Hepatocyte (in vitro differentiated cells): ENCODE measurements at regions not wholly inside any gene's neighbourhood (a gene's known extent, or its start where the extent isn't known, plus 50 kb on each side); places are given as distances from the start of the nearest gene placed in this dataset.

Experiments used
- DNase-seq: peaks from one replicate; pipeline ENCODE4 v3.0.0-alpha.2; 2016; ENCODE audit warnings: low spot score
- H2AFZ ChIP-seq: fragments of 200-600 bp; sonication (generic); 2 replicates; pipeline ENCODE4 v1.6.0; 2016; ENCODE audit warnings: antibody characterized with exemption, mild to moderate bottlenecking
- H3K27ac ChIP-seq: fragments of 200-600 bp; sonication (generic); 2 replicates; pipeline ENCODE4 v1.5.1; 2016; ENCODE audit warnings: mild to moderate bottlenecking
- H3K27me3 ChIP-seq: fragments of 200-600 bp; sonication (generic); 2 replicates; pipeline ENCODE4 v1.6.1; 2016
- H3K36me3 ChIP-seq: fragments of 200-600 bp; sonication (generic); replicated peaks from 2 replicates; pipeline ENCODE4 v1.5.1; 2016; ENCODE audit warnings: low read depth; ENCODE audit not compliant: insufficient read depth
- H3K4me1 ChIP-seq: fragments of 200-600 bp; sonication (generic); 2 replicates; pipeline ENCODE4 v1.5.1; 2016; ENCODE audit warnings: mild to moderate bottlenecking, moderate library complexity; ENCODE audit not compliant: insufficient read depth
- H3K4me2 ChIP-seq: fragments of 200-600 bp; sonication (generic); 2 replicates; pipeline ENCODE4 v1.6.0; 2016
- H3K4me3 ChIP-seq: fragments of 200-600 bp; sonication (generic); 2 replicates; pipeline ENCODE4 v1.5.1; 2016; ENCODE audit warnings: mild to moderate bottlenecking
- H3K79me2 ChIP-seq: fragments of 200-600 bp; sonication (generic); 2 replicates; pipeline ENCODE4 v1.6.0; 2017; ENCODE audit warnings: mild to moderate bottlenecking
- H3K9me2 ChIP-seq: fragments of 200-600 bp; sonication (generic); replicated peaks from 2 replicates; pipeline ENCODE4 v1.6.0; 2017; ENCODE audit warnings: mild to moderate bottlenecking; ENCODE audit not compliant: insufficient read depth
- H3K9me3 ChIP-seq: fragments of 200-600 bp; sonication (generic); 2 replicates; pipeline ENCODE4 v1.5.1; 2016; ENCODE audit warnings: low read depth, mild to moderate bottlenecking
- H4K20me1 ChIP-seq: fragments of 200-600 bp; sonication (generic); 2 replicates; pipeline ENCODE4 v1.6.0; 2016; ENCODE audit warnings: mild to moderate bottlenecking; ENCODE audit not compliant: insufficient read depth, poor library complexity, severe bottlenecking
- EZH2 ChIP-seq: fragments of 200-600 bp; sonication (generic); IDR thresholded peaks from 2 replicates; pipeline ENCODE4 v1.6.1; 2016; ENCODE audit warnings: antibody characterized with exemption, mild to moderate bottlenecking, borderline replicate concordance
- EZH2phosphoT487 ChIP-seq: fragments of 200-600 bp; sonication (generic); IDR thresholded peaks from one replicate; pipeline ENCODE4 v1.6.1; 2018; ENCODE audit warnings: antibody characterized with exemption, mild to moderate bottlenecking, low read depth, moderate library complexity; ENCODE audit not compliant: unreplicated experiment, severe bottlenecking
- WGBS: methylation state at CpG from one replicate; pipeline ENCODE4 v1.1.6; 2016; ENCODE audit warnings: low lambda C conversion rate; ENCODE audit errors: missing lambda C conversion rate; 5-methylcytosine and 5-hydroxymethylcytosine counted together
- TF ChIP-seq, protein P1 (sequence below): fragments of 200-600 bp; sonication (generic); IDR thresholded peaks from 2 replicates; pipeline ENCODE4 v1.5.1; 2016; ENCODE audit warnings: antibody characterized with exemption, mild to moderate bottlenecking; ENCODE audit not compliant: poor library complexity

DNA sequence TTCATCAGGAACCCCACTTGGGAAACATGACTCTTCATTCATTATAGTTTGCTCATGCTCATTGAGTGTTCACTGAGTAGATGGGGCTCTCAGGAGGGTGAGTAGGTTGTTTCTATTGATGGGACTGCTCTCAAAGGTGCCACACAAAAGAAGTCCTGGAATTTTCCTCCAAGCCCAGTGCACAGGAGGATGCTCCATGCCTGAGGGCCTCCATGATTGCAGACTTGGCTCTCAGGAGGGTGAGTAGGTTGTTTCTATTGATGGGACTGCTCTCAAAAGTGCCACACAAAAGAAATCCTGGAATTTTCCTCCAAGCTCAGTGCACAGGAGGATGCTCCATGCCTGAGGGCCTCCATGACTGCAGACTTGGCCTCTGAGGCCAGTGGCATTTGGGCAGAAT is 108.5 kb downstream of the ZNF674 start:
- no peak overlapping the region for H2AFZ ChIP-seq
- no peak overlapping the region for H3K4me3 ChIP-seq
- TF ChIP-seq EZH2phosphoT487 (no peak), EZH2 (no peak)
- TF ChIP-seq, protein P1, sequence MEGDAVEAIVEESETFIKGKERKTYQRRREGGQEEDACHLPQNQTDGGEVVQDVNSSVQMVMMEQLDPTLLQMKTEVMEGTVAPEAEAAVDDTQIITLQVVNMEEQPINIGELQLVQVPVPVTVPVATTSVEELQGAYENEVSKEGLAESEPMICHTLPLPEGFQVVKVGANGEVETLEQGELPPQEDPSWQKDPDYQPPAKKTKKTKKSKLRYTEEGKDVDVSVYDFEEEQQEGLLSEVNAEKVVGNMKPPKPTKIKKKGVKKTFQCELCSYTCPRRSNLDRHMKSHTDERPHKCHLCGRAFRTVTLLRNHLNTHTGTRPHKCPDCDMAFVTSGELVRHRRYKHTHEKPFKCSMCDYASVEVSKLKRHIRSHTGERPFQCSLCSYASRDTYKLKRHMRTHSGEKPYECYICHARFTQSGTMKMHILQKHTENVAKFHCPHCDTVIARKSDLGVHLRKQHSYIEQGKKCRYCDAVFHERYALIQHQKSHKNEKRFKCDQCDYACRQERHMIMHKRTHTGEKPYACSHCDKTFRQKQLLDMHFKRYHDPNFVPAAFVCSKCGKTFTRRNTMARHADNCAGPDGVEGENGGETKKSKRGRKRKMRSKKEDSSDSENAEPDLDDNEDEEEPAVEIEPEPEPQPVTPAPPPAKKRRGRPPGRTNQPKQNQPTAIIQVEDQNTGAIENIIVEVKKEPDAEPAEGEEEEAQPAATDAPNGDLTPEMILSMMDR: no peak
- no peaks in the 10 kb centered on the region for H3K9me3 ChIP-seq
- no peaks in the 10 kb centered on the region for H4K20me1 ChIP-seq
- H3K27me3 ChIP-seq: no peaks in the 10 kb centered on the region
- no peak for DNase-seq
- H3K79me2 ChIP-seq: no peaks in the 10 kb centered on the region
- H3K27ac ChIP-seq: no peak overlapping the region
- no peaks in the 10 kb centered on the region for H3K36me3 ChIP-seq
- no peaks in the 10 kb centered on the region for H3K4me1 ChIP-seq
- H3K9me2 ChIP-seq: no peaks in the 10 kb centered on the region
- no peak overlapping the region for H3K4me2 ChIP-seq

DNA sequence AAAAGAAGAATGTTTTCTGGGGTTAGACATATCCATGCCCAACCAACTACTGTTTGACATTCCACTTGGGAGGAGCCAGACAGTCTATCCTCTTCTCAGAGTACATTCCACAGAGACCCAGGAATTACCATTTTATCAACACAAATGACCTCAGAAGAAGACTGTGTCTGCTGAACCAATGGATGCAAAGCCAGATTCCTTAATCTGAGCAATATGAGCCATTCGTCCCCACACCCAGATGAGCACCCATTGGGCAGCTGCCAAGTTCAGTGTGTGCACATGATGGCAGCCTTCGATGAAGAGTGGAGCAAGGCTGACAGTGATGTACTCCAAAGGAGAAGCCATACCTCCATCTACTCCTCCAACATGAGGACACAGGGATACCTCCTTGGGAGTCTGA is 111.3 kb downstream of the ZNF674 start:
- Histone ChIP-seq H4K20me1 (no peaks in the 10 kb centered on the region), H3K27ac (no peak overlapping the region), H3K4me3 (no peak overlapping the region), H3K9me2 (no peaks in the 10 kb centered on the region), H3K4me1 (no peaks in the 10 kb centered on the region), H3K27me3 (no peaks in the 10 kb centered on the region), H2AFZ (no peak overlapping the region), H3K79me2 (no peaks in the 10 kb centered on the region), H3K36me3 (no peaks in the 10 kb centered on the region), H3K4me2 (no peak overlapping the region), H3K9me3 (no peaks in the 10 kb centered on the region)
- TF ChIP-seq, protein P1: no peak
- TF ChIP-seq EZH2 (no peak), EZH2phosphoT487 (no peak)
- no peak for DNase-seq
- WGBS: 70% methylated on average over 2 of the region's 2 CpGs

DNA sequence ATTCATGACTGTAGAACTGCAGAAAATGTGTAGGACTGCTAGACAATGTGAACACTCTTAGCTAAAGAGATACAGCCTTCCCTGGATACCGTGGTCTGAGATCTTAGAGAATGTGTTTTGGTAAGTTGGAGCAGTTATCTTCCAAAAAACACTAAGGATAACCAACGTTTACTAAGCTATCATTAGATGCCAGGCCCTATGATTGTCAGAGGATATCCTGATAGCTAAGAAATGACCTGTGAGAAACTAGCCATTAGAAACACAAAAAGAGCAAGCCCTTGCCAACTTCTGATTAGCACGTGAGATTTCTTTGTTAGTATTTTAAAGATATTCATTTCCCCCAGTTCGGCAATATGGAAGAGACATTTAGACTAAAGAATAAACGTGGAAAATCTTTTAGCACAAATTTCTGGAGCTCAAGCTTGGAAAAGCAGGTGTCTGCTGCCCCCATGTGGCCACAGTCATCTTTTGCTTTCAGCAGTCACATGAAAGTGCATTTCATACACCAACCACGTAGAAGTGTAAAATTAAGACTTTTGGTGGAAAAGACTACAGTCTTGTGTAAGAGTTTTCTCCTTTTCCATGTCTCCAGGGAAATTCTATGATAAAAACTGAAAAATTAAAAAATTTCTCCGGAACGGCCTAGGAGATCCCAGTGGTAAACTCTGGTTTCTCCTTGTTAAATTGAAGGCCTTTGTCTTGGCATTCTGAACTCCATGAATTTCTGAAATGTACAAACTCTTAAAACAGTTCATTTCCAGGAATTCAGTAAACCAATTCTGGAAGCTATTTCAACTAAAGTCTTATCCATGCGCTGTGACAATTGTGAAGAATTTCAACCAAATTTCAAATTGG is 136.4 kb downstream of the ZNF674 start:
- no peaks in the 10 kb centered on the region for H3K9me2 ChIP-seq
- no peaks in the 10 kb centered on the region for H3K4me1 ChIP-seq
- H4K20me1 ChIP-seq: no peaks in the 10 kb centered on the region
- H3K4me3 ChIP-seq: no peak overlapping the region
- DNase-seq: peak; percentile 83
- no peaks in the 10 kb centered on the region for H3K79me2 ChIP-seq
- H3K4me2 ChIP-seq: no peak overlapping the region
- no peak overlapping the region for H2AFZ ChIP-seq
- TF ChIP-seq EZH2phosphoT487 (no peak), EZH2 (no peak)
- TF ChIP-seq, protein P1: peak; percentile 85
- H3K9me3 ChIP-seq: no peaks in the 10 kb centered on the region
- H3K36me3 ChIP-seq: no peaks in the 10 kb centered on the region
- no peak overlapping the region for H3K27ac ChIP-seq
- 31% methylated on average over 9 of the region's 9 CpGs for WGBS
- H3K27me3 ChIP-seq: no peaks in the 10 kb centered on the region

GRCh38 chrX:46407753-46408130 is 137.5 kb downstream of the ZNF674 start:
- Histone ChIP-seq H3K4me3 (no peak overlapping the region), H3K4me2 (no peak overlapping the region), H3K27ac (no peak overlapping the region), H4K20me1 (no peaks in the 10 kb centered on the region), H3K4me1 (no peaks in the 10 kb centered on the region), H2AFZ (no peak overlapping the region), H3K36me3 (no peaks in the 10 kb centered on the region), H3K9me2 (no peaks in the 10 kb centered on the region), H3K27me3 (no peaks in the 10 kb centered on the region), H3K79me2 (no peaks in the 10 kb centered on the region), H3K9me3 (no peaks in the 10 kb centered on the region)
- no peak for DNase-seq
- 77% methylated on average over 2 of the region's 2 CpGs for WGBS
- no peak for TF ChIP-seq EZH2
- TF ChIP-seq EZH2phosphoT487: no peak
- TF ChIP-seq, protein P1: no peak
